Neural crest cell (in vitro differentiated cells): ENCODE measurements at regions not wholly inside any gene's neighbourhood (a gene's known extent, or its start where the extent isn't known, plus 50 kb on each side); places are given as distances from the start of the nearest gene placed in this dataset.

Experiments used
- DNase-seq: peaks from one replicate; pipeline ENCODE4 v3.0.0; 2021; ENCODE audit warnings: low read depth, mixed read lengths, low spot score
- H3K27ac Mint-ChIP-seq: one replicate; pipeline ENCODE4 v1.8.0; 2021; ENCODE audit warnings: mild to moderate bottlenecking, mixed read lengths; ENCODE audit not compliant: unreplicated experiment
- H3K27me3 Mint-ChIP-seq: 2 replicates; pipeline ENCODE4 v1.8.0; 2021; ENCODE audit warnings: low read depth, mild to moderate bottlenecking, mixed read lengths
- H3K36me3 Mint-ChIP-seq: 2 replicates; pipeline ENCODE4 v1.8.0; 2021; ENCODE audit warnings: low read depth, mild to moderate bottlenecking, mixed read lengths
- H3K4me1 Mint-ChIP-seq: 2 replicates; pipeline ENCODE4 v1.8.0; 2021; ENCODE audit warnings: mixed read lengths
- H3K4me3 Mint-ChIP-seq: one replicate; pipeline ENCODE4 v1.8.0; 2021; ENCODE audit warnings: mild to moderate bottlenecking, mixed read lengths
- H3K9me3 Mint-ChIP-seq: 2 replicates; pipeline ENCODE4 v1.8.0; 2021; ENCODE audit warnings: mixed read lengths
- CTCF ChIP-seq: fragments of 200-600 bp; sonication (generic); conservative IDR thresholded peaks from 2 replicates; pipeline ENCODE4 v1.5.0; 2021; ENCODE audit warnings: antibody characterized with exemption, mild to moderate bottlenecking

- no peak for TF ChIP-seq CTCF
- H3K27ac Mint-ChIP-seq: no peak overlapping the region
- no peak for DNase-seq
- H3K4me3 Mint-ChIP-seq: no peak overlapping the region
- peaks cover 6% of the 10 kb centered on the region for H3K27me3 Mint-ChIP-seq
- no peaks in the 10 kb centered on the region for H3K36me3 Mint-ChIP-seq
- no peaks in the 10 kb centered on the region for H3K9me3 Mint-ChIP-seq
- H3K4me1 Mint-ChIP-seq: no peaks in the 10 kb centered on the region
These were observed 140.2 kb downstream of the SLC24A2 start for GRCh38 chr9:19648672-19649071.

- Mint-ChIP-seq H3K27ac (no peak overlapping the region), H3K4me3 (no peak overlapping the region), H3K36me3 (no peaks in the 10 kb centered on the region), H3K27me3 (peaks cover 3% of the 10 kb centered on the region), H3K4me1 (no peaks in the 10 kb centered on the region), H3K9me3 (no peaks in the 10 kb centered on the region)
- no peak for DNase-seq
- TF ChIP-seq CTCF: no peak
These were observed 145.0 kb downstream of the SLC24A2 start for GRCh38 chr9:19643875-19644274.

- Mint-ChIP-seq H3K4me1 (no peaks in the 10 kb centered on the region), H3K36me3 (no peaks in the 10 kb centered on the region), H3K27ac (no peak overlapping the region), H3K9me3 (no peaks in the 10 kb centered on the region), H3K4me3 (no peak overlapping the region), H3K27me3 (peaks cover 5% of the 10 kb centered on the region)
- TF ChIP-seq CTCF: no peak
- no peak for DNase-seq
These were observed 146.6 kb downstream of the SLC24A2 start for GRCh38 chr9:19642256-19642655.

- no peak for TF ChIP-seq CTCF
- Mint-ChIP-seq H3K9me3 (no peaks in the 10 kb centered on the region), H3K27me3 (peaks cover 5% of the 10 kb centered on the region), H3K4me1 (no peaks in the 10 kb centered on the region), H3K27ac (no peak overlapping the region), H3K36me3 (no peaks in the 10 kb centered on the region), H3K4me3 (no peak overlapping the region)
- no peak for DNase-seq
These were observed 147.8 kb downstream of the SLC24A2 start for GRCh38 chr9:19641046-19641445.

GRCh38 chr9:19640014-19640413 is 148.8 kb downstream of the SLC24A2 start:
- Mint-ChIP-seq H3K36me3 (no peaks in the 10 kb centered on the region), H3K27ac (no peak overlapping the region), H3K4me1 (no peaks in the 10 kb centered on the region), H3K4me3 (no peak overlapping the region), H3K27me3 (peaks cover 5% of the 10 kb centered on the region), H3K9me3 (no peaks in the 10 kb centered on the region)
- TF ChIP-seq CTCF: no peak
- DNase-seq: no peak

- Mint-ChIP-seq H3K27me3 (peaks cover 5% of the 10 kb centered on the region), H3K9me3 (no peaks in the 10 kb centered on the region), H3K4me1 (no peaks in the 10 kb centered on the region), H3K4me3 (no peak overlapping the region), H3K36me3 (no peaks in the 10 kb centered on the region), H3K27ac (no peak overlapping the region)
- TF ChIP-seq CTCF: no peak
- no peak for DNase-seq
These were observed 151.8 kb downstream of the SLC24A2 start for GRCh38 chr9:19637084-19637483.
